Parathyroid adenoma (tissue), 2 donors: ENCODE measurements at regions not wholly inside any gene's neighbourhood (a gene's known extent, or its start where the extent isn't known, plus 50 kb on each side); places are given as distances from the start of the nearest gene placed in this dataset.

Experiments
- H2AFZ ChIP-seq: fragments of 300-600 bp; sonication (generic); one replicate; pipeline ENCODE4 v1.7.0; 2017; ENCODE audit warnings: antibody characterized with exemption, mild to moderate bottlenecking
- H3K27ac ChIP-seq: fragments of 300-600 bp; sonication (generic); one replicate; pipeline ENCODE4 v1.7.0; 2017
- H3K27me3 ChIP-seq: fragments of 300-600 bp; sonication (generic); one replicate; pipeline ENCODE4 v1.7.0; 2017; ENCODE audit warnings: low read length; ENCODE audit not compliant: control insufficient read depth, insufficient read depth
- H3K36me3 ChIP-seq: fragments of 300-600 bp; sonication (generic); one replicate; pipeline ENCODE4 v1.7.0; 2017; ENCODE audit warnings: low read length; ENCODE audit not compliant: control insufficient read depth, insufficient read depth
- H3K4me1 ChIP-seq: fragments of 300-600 bp; sonication (generic); one replicate; pipeline ENCODE4 v1.7.0; 2017; ENCODE audit warnings: control low read depth
- H3K4me2 ChIP-seq: fragments of 300-600 bp; sonication (generic); one replicate; pipeline ENCODE4 v1.7.0; 2017; ENCODE audit warnings: low read length
- H3K4me3 ChIP-seq: fragments of 300-600 bp; sonication (generic); one replicate; pipeline ENCODE4 v1.7.0; 2017; ENCODE audit warnings: low read depth, low read length
- H3K79me2 ChIP-seq: fragments of 300-600 bp; sonication (generic); one replicate; pipeline ENCODE4 v1.7.0; 2017; ENCODE audit warnings: control low read depth
- H3K9ac ChIP-seq: fragments of 300-600 bp; sonication (generic); one replicate; pipeline ENCODE4 v1.7.0; 2017; ENCODE audit warnings: mild to moderate bottlenecking
- H3K9me3 ChIP-seq: fragments of 300-600 bp; sonication (generic); one replicate; pipeline ENCODE4 v1.7.0; 2017; ENCODE audit warnings: low read length; ENCODE audit not compliant: control insufficient read depth
- CTCF ChIP-seq: fragments of 300-600 bp; sonication (generic); IDR thresholded peaks from one replicate; pipeline ENCODE4 v1.7.0; 2017; ENCODE audit warnings: antibody characterized with exemption, mild to moderate bottlenecking
- donor health status: primary hyperparathyroidism.

GRCh38 chr1:216851073-216851472, 127.8 kb upstream of the ESRRG start:
- Histone ChIP-seq H3K4me2 (no peak overlapping the region), H3K4me3 (no peak overlapping the region), H3K79me2 (no peaks in the 10 kb centered on the region), H3K27ac (no peak overlapping the region), H2AFZ (no peak overlapping the region), H3K4me1 (no peaks in the 10 kb centered on the region), H3K36me3 (no peaks in the 10 kb centered on the region), H3K27me3 (no peaks in the 10 kb centered on the region), H3K9me3 (no peaks in the 10 kb centered on the region), H3K9ac (no peak overlapping the region)
- TF ChIP-seq CTCF: no peak

DNA sequence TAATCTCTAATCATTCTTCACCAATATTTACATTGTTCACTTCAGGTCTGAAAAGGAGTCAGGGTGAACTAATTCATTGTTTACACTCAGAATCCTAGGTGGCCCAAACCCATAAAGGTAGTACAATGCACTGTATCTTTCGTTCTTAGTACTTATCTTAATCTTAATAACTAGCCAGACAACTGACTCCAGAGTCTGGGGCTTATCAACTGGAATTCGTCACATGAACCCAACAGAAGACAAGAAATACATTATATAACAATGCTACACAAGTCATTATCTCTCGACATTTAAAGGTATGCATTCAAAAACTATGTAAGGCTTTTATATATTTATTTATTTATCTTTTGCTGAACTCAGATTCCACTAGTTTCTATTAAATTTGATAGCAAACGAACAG, 125.9 kb upstream of the ESRRG start:
- Histone ChIP-seq H3K27ac (no peak overlapping the region), H3K4me1 (no peaks in the 10 kb centered on the region), H2AFZ (no peak overlapping the region), H3K27me3 (no peaks in the 10 kb centered on the region), H3K79me2 (no peaks in the 10 kb centered on the region), H3K4me3 (no peak overlapping the region), H3K9ac (no peak overlapping the region), H3K4me2 (no peak overlapping the region), H3K36me3 (no peaks in the 10 kb centered on the region), H3K9me3 (no peaks in the 10 kb centered on the region)
- no peak for TF ChIP-seq CTCF

GRCh38 chr1:216847397-216848036, 124.3 kb upstream of the ESRRG start:
- no peaks in the 10 kb centered on the region for H3K79me2 ChIP-seq
- no peak for TF ChIP-seq CTCF
- no peak overlapping the region for H2AFZ ChIP-seq
- H3K9me3 ChIP-seq: no peaks in the 10 kb centered on the region
- no peaks in the 10 kb centered on the region for H3K27me3 ChIP-seq
- H3K4me1 ChIP-seq: no peaks in the 10 kb centered on the region
- no peak overlapping the region for H3K27ac ChIP-seq
- no peaks in the 10 kb centered on the region for H3K36me3 ChIP-seq
- no peak overlapping the region for H3K4me3 ChIP-seq
- H3K9ac ChIP-seq: no peak overlapping the region
- H3K4me2 ChIP-seq: no peak overlapping the region

DNA sequence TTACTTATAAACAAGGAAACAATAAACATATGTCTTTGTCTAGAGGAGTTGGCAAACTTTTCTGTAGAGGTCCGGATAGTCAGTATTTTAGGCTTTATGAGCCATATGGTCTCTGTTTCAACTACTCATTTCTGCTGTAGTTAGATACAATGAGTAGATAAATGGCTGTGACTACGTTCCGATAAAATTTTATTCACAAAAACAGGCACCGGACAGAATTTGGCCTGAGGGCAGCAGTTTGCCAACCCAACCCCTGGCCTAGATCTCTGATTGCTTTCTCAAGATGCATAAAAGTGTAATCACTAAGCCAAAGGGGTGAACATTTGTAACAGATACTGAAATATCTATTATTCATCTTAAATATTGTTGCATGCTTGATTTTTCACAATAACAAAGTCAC, 123.1 kb upstream of the ESRRG start:
- Histone ChIP-seq H3K36me3 (no peaks in the 10 kb centered on the region), H3K27ac (no peak overlapping the region), H2AFZ (no peak overlapping the region), H3K9ac (no peak overlapping the region), H3K79me2 (no peaks in the 10 kb centered on the region), H3K4me2 (no peak overlapping the region), H3K27me3 (no peaks in the 10 kb centered on the region), H3K4me1 (no peaks in the 10 kb centered on the region), H3K9me3 (no peaks in the 10 kb centered on the region), H3K4me3 (no peak overlapping the region)
- TF ChIP-seq CTCF: no peak

DNA sequence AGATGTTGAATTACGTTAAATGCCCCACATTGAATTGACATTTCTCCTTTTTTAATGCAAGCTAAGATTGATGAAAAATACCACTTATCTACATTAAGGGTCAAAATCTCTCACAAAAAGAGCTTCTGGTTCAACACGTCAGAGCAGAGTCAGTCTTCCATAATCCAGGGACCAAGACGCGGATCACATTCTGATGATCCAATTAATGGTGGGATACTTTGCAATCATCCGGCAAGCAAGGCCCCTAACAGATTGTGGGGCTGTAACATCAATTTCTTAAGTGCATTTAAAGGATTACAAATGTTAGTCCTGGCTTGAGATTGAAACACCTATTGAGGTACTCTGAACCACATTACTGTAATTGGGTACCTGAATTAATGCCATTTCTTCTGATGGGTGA, 120.2 kb upstream of the ESRRG start:
- Histone ChIP-seq H3K27ac (no peak overlapping the region), H3K9ac (no peak overlapping the region), H2AFZ (no peak overlapping the region), H3K79me2 (no peaks in the 10 kb centered on the region), H3K4me1 (no peaks in the 10 kb centered on the region), H3K36me3 (no peaks in the 10 kb centered on the region), H3K27me3 (no peaks in the 10 kb centered on the region), H3K4me2 (no peak overlapping the region), H3K4me3 (no peak overlapping the region), H3K9me3 (no peaks in the 10 kb centered on the region)
- no peak for TF ChIP-seq CTCF
